ENCODE measurements at regions not wholly inside any gene's neighbourhood (a gene's known extent, or its start where the extent isn't known, plus 50 kb on each side); places are given as distances from the start of the nearest gene placed in this dataset.
"Not testable (repeated sequence)": the region's sequence is repeated elsewhere in the genome, so short reads cannot be mapped to it uniquely, and the experiment has no call there.

DNA sequence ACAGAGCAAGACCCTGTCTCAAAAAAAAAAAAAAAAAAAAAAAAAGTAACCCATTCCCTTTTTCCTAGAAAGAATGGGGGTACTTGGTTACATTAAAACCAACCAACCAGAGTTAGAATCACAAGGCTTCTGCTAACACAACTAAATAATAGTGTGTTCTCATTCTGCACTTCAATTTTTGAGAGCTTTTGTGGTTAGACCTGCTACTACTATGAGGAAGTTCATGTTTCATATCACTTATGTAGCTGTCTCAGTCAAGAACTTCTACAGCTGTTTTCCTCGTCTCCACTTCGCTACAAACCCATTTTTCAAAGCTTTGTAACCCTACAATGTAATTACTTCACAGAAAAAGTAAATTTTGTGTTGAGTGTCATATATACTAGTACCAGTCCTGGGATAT lies 58.3 kb downstream of the PDHA2 start:
- Histone ChIP-seq H3K9me3 (ENCODE audit: low read length) (no peaks in the 10 kb centered on the region), H3K4me1 (ENCODE audit: insufficient read depth, low read length) (no peaks in the 10 kb centered on the region), H3K4me3 (ENCODE audit: low read length) (no peak overlapping the region), H3K36me3 (ENCODE audit: insufficient read depth, low read length) (no peaks in the 10 kb centered on the region), H2AFZ (ENCODE audit: low read depth, low read length) (no peak overlapping the region), H3K27me3 (ENCODE audit: insufficient read depth, low read length) (no peaks in the 10 kb centered on the region)

DNA sequence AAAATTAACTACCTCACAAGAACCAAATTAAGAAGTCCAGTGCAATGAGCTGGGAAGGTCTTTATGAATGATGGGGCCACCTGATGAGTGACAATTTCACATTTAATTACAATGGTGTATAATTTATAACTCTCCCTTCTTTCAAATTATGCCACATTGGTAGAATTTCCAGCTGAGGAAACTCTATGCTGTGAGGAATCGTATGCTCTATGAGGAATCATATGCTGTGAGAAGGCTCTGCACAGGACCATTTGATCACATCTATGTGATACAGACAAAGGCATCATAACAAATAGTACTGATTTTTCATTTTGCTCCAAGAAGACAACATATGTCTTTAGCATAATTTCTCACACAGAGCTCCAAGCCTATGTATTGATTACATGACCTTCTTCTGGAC lies 69.3 kb downstream of the PDHA2 start:
- H3K4me1 ChIP-seq (ENCODE audit: insufficient read depth, low read length): no peaks in the 10 kb centered on the region
- H3K4me3 ChIP-seq (ENCODE audit: low read length): no peak overlapping the region

DNA sequence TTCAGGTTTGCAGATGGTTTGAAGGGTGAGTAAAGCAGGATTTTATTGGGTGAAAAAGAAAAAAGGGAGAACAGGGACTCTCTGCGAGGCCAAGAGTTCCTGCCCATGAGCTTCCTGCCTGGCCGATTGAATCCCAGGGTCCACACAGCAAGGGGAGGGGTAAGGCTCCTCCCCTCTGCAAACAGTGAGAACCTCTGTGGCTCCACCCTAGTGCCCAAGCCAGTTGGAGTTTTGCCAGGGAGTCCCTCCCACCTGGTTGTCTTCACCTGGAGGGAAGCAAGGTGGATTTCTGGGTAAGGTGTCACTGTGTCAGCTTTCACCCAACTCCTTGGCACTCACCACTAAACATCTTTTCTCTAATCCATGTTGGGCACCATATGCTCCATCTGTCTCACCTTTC lies 70.9 kb downstream of the PDHA2 start:
- Histone ChIP-seq H3K27me3 (ENCODE audit: insufficient read depth, low read length) (no peaks in the 10 kb centered on the region), H3K4me1 (ENCODE audit: insufficient read depth, low read length) (no peaks in the 10 kb centered on the region), H3K4me3 (ENCODE audit: low read length) (no peak overlapping the region), H3K36me3 (ENCODE audit: insufficient read depth, low read length) (no peaks in the 10 kb centered on the region), H3K9me3 (ENCODE audit: low read length) (no peaks in the 10 kb centered on the region), H2AFZ (ENCODE audit: low read depth, low read length) (no peak overlapping the region)

More for the DNA sequence above, 69.3 kb downstream of the PDHA2 start:
- Histone ChIP-seq H3K36me3 (ENCODE audit: insufficient read depth, low read length) (no peaks in the 10 kb centered on the region), H3K27me3 (ENCODE audit: insufficient read depth, low read length) (no peaks in the 10 kb centered on the region), H3K9me3 (ENCODE audit: low read length) (no peaks in the 10 kb centered on the region), H2AFZ (ENCODE audit: low read depth, low read length) (no peak overlapping the region)

DNA sequence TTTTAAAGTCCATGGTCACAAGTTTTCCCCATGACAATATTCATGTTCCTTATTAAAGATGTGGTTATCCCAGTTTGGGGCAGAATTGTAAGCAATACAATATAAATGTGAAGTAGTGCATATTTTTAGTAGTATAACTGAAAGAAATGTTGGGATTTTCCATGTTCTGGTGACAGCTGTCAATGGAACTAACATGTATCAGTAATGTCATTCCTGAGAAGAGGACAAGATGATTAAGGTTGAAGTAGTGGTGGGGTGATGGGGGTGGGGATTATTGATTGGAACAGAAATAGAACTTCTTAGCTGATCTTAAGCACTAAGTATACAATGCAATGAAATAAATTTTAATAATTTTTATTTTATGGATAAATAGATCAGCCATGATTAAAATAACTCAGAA lies 81.6 kb downstream of the PDHA2 start:
- Histone ChIP-seq H2AFZ (ENCODE audit: low read depth, low read length) (no peak overlapping the region), H3K4me3 (ENCODE audit: low read length) (no peak overlapping the region), H3K27me3 (ENCODE audit: insufficient read depth, low read length) (no peaks in the 10 kb centered on the region), H3K36me3 (ENCODE audit: insufficient read depth, low read length) (no peaks in the 10 kb centered on the region), H3K4me1 (ENCODE audit: insufficient read depth, low read length) (no peaks in the 10 kb centered on the region), H3K9me3 (ENCODE audit: low read length) (peaks cover 1% of the 10 kb centered on the region)

DNA sequence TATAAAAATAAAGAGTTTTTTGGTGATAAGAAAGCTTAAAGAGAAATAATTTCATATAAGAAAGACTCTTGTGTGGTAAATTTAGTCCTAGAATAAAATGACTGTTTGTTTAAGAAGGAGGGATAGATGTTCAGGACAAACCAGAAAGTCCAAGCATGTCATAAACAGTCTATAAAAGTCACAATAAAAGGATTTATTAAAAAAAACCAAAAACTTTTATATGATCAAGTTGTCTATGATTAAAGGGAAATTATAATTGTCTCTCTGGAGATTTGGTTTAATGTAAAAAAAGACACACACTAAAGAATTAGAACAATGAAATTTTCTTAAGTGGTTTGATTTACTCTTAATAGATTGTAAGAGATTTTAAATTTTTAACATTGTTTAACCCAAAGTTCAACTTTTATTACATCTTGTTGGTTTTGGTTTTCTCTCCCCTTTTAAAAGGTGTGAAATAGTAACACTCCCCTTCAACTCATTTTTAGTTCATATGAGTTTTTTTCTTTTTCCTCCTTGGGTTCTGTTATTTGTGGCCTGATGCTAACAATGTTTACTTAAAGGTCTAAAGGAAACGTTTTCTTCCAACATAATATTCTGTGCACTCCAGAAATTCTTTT lies 89.7 kb downstream of the PDHA2 start:
- H3K4me1 ChIP-seq (ENCODE audit: insufficient read depth, low read length): no peaks in the 10 kb centered on the region
- no peak overlapping the region for H2AFZ ChIP-seq (ENCODE audit: low read depth, low read length)
- H3K9me3 ChIP-seq (ENCODE audit: low read length): peaks cover 3% of the 10 kb centered on the region
- no peak overlapping the region for H3K4me3 ChIP-seq (ENCODE audit: low read length)
- H3K36me3 ChIP-seq (ENCODE audit: insufficient read depth, low read length): no peaks in the 10 kb centered on the region
- H3K27me3 ChIP-seq (ENCODE audit: insufficient read depth, low read length): no peaks in the 10 kb centered on the region

DNA sequence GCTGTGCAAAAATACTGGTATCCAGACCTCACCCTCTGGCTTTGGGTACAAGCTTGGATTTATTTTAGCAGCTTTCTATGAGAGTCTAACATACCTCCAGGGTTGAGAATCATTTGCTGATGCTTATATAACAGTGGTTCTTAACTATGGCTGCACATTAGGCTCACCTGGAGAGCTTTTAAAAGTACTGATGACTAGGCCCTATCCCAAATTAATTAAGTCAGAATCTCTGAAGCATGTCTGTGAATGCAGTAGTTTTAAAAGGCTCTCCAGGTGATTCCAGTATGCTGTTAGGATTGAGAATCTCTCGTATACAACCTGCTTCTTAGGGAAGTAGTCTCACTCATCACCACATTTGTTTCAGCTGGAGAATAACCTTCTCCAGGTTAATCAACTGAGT lies 99.2 kb downstream of the PDHA2 start:
- H3K36me3 ChIP-seq (ENCODE audit: insufficient read depth, low read length): no peaks in the 10 kb centered on the region
- H3K9me3 ChIP-seq (ENCODE audit: low read length): no peaks in the 10 kb centered on the region
- H3K4me1 ChIP-seq (ENCODE audit: insufficient read depth, low read length): no peaks in the 10 kb centered on the region
- H2AFZ ChIP-seq (ENCODE audit: low read depth, low read length): no peak overlapping the region
- no peaks in the 10 kb centered on the region for H3K27me3 ChIP-seq (ENCODE audit: insufficient read depth, low read length)
- no peak overlapping the region for H3K4me3 ChIP-seq (ENCODE audit: low read length)

DNA sequence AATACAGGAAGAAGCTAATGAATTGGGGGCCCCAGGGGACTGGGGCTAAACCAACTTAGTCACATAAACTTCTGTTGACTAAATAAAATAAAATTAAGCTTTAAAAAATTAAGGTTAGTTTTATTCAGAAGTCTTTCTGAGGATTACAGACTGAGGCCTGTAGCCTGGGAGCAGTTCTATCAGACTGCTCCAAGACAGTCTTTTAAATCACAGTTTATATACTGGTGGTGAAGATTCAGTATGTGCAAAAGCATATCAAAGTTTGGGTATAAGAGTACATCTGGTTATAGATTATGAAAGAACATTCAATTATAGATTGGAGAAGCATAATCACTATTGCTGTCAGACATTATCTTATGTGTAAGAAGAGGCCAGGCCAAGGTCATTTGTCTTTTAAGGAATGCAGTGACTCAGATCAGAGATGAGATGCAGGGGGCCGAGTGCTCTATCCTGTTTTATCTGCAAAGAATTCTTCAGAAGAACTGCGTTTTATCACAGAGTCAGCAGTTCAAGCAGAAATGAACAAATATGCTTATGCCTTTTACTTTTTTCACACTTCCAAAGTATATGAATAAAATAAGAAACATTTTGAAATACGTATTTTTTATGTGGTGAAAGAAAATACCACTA lies 109.4 kb downstream of the PDHA2 start:
- Histone ChIP-seq H3K4me3 (ENCODE audit: low read length) (no peak overlapping the region), H3K36me3 (ENCODE audit: insufficient read depth, low read length) (no peaks in the 10 kb centered on the region), H3K9me3 (ENCODE audit: low read length) (no peaks in the 10 kb centered on the region), H2AFZ (ENCODE audit: low read depth, low read length) (no peak overlapping the region), H3K4me1 (ENCODE audit: insufficient read depth, low read length) (peaks cover 7% of the 10 kb centered on the region), H3K27me3 (ENCODE audit: insufficient read depth, low read length) (no peaks in the 10 kb centered on the region)

DNA sequence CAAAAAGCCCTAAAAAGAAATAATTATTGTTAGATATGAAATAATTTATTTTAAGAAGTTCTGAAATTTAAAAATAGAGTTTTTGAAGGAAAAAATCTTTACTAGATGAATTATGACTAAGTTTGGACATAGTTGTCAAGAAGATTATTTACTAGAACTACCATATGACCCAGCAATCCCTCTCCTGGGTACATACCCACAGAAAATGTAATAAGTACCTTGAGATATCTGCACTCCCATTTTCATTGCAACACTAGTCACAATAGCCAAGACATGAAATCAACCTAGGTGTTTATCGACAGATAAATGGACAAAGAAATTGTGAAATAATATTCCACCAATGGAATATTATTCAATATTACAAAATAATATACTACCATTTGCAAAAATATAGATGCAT lies 109.9 kb downstream of the PDHA2 start:
- H2AFZ ChIP-seq (ENCODE audit: low read depth, low read length): no peak overlapping the region
- H3K36me3 ChIP-seq (ENCODE audit: insufficient read depth, low read length): no peaks in the 10 kb centered on the region
- no peak overlapping the region for H3K4me3 ChIP-seq (ENCODE audit: low read length)
- peaks cover 7% of the 10 kb centered on the region for H3K4me1 ChIP-seq (ENCODE audit: insufficient read depth, low read length)
- H3K27me3 ChIP-seq (ENCODE audit: insufficient read depth, low read length): no peaks in the 10 kb centered on the region
- H3K9me3 ChIP-seq (ENCODE audit: low read length): no peaks in the 10 kb centered on the region

DNA sequence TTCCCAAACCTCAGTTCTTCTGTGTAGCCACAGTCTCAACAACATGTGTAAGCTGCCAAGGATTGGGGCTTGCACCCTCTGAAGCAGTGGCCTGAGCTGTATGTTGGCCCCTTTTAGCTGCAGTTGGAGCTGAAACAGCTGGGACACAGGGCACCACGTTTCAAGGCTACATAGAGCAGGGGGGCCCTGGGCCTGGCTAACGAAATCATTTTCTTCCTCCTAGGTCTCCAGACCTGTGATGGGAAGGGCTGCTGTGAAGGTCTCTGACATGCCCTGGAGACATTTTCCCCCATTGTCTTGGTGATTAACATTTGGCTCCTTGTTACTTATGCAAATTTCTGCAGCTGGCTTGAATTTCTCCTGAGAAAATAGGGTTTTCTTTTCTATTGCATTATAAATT lies 112.6 kb downstream of the PDHA2 start:
- H3K9me3 ChIP-seq (ENCODE audit: low read length); H2AFZ ChIP-seq (ENCODE audit: low read depth, low read length); H3K36me3 ChIP-seq (ENCODE audit: insufficient read depth, low read length); H3K4me3 ChIP-seq (ENCODE audit: low read length); H3K27me3 ChIP-seq (ENCODE audit: insufficient read depth, low read length): not testable (repeated sequence)
- H3K4me1 ChIP-seq (ENCODE audit: insufficient read depth, low read length): peaks cover 10% of the 10 kb centered on the region

DNA sequence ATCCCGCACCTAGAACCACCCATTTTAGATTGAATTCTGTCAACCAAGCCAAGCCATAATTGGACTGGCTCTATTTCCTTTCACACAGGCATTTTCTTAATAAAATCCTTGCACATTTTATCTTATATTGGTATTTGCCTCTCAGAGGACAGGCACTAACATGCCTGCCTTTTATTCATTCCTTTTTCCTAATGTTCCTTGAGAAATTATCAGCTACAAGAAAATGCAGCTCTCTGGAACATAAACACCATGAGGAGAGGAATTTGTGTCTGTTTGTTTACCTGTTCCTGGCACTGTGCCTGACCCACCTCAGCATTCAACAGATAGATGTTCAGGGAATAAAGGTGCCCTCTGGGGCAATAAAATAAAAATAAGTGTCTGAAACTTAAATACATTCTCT lies 116.2 kb downstream of the PDHA2 start:
- no peak overlapping the region for H2AFZ ChIP-seq (ENCODE audit: low read depth, low read length)
- H3K9me3 ChIP-seq (ENCODE audit: low read length): no peaks in the 10 kb centered on the region
- no peak overlapping the region for H3K4me3 ChIP-seq (ENCODE audit: low read length)
- no peaks in the 10 kb centered on the region for H3K36me3 ChIP-seq (ENCODE audit: insufficient read depth, low read length)
- no peaks in the 10 kb centered on the region for H3K27me3 ChIP-seq (ENCODE audit: insufficient read depth, low read length)
- peaks cover 3% of the 10 kb centered on the region for H3K4me1 ChIP-seq (ENCODE audit: insufficient read depth, low read length)

DNA sequence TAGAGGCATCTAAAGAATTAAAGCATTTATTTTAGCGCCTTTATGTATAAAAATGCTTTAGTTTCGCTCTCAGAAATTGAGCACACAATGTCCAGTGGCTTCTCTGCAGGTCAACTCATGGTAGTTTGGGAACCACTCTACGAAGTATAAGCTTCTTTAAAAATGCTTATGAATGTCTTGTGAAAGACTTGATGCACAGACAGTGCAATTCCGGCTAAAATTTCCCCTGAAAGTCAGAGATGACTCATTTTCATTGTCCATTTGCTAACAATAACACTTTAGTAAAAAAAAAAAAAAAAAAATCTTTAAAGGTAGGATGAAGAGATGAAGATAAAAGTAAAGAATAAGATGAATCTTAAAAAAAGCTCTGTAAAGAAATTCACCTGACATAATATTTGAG lies 117.2 kb downstream of the PDHA2 start:
- H3K4me3 ChIP-seq (ENCODE audit: low read length): no peak overlapping the region
- H3K4me1 ChIP-seq (ENCODE audit: insufficient read depth, low read length): peaks cover 3% of the 10 kb centered on the region
- no peaks in the 10 kb centered on the region for H3K36me3 ChIP-seq (ENCODE audit: insufficient read depth, low read length)
- H3K27me3 ChIP-seq (ENCODE audit: insufficient read depth, low read length): no peaks in the 10 kb centered on the region
- no peak overlapping the region for H2AFZ ChIP-seq (ENCODE audit: low read depth, low read length)
- no peaks in the 10 kb centered on the region for H3K9me3 ChIP-seq (ENCODE audit: low read length)

DNA sequence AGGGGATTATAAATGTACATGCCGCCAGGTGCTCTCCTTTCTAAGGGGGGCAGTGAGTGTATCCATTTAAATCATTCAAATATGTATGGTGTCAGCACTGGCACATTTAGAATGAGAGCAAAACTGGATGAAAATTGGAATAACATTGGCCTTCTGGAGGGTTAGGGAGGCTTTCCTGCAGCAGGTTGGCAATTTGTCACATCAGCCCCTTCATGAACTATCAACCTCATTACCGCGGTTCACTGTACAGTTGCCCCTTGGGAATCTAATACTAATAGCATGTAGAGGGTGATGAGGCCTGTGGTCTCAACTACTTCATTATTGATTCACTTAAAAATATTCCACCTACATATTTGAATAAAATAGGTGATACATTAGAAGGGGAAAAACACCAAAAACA lies 117.9 kb downstream of the PDHA2 start:
- no peak overlapping the region for H2AFZ ChIP-seq (ENCODE audit: low read depth, low read length)
- H3K27me3 ChIP-seq (ENCODE audit: insufficient read depth, low read length): no peaks in the 10 kb centered on the region
- H3K4me3 ChIP-seq (ENCODE audit: low read length): no peak overlapping the region
- peaks cover 3% of the 10 kb centered on the region for H3K4me1 ChIP-seq (ENCODE audit: insufficient read depth, low read length)
- no peaks in the 10 kb centered on the region for H3K9me3 ChIP-seq (ENCODE audit: low read length)
- H3K36me3 ChIP-seq (ENCODE audit: insufficient read depth, low read length): no peaks in the 10 kb centered on the region

DNA sequence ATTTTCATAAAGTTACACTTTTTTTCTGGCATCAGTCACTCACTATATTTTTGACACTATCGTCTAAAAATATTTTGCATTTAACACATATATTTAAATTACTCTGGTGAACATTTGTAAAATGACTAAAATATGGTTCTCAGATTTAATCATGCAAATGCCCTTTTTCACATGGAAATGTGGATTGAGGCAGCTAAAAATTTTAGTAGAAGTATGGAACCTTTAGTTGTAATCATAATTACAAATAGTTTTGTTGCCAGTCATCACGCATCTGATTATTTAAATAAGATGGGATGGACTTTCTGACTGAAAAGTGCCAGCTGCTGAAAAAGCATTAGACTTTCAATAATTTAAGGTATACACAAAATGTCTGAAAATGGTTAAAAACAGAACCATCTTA lies 119.3 kb downstream of the PDHA2 start:
- H3K4me3 ChIP-seq (ENCODE audit: low read length): no peak overlapping the region
- no peaks in the 10 kb centered on the region for H3K27me3 ChIP-seq (ENCODE audit: insufficient read depth, low read length)
- peaks cover 7% of the 10 kb centered on the region for H3K4me1 ChIP-seq (ENCODE audit: insufficient read depth, low read length)
- no peak overlapping the region for H2AFZ ChIP-seq (ENCODE audit: low read depth, low read length)
- no peaks in the 10 kb centered on the region for H3K9me3 ChIP-seq (ENCODE audit: low read length)
- H3K36me3 ChIP-seq (ENCODE audit: insufficient read depth, low read length): no peaks in the 10 kb centered on the region

DNA sequence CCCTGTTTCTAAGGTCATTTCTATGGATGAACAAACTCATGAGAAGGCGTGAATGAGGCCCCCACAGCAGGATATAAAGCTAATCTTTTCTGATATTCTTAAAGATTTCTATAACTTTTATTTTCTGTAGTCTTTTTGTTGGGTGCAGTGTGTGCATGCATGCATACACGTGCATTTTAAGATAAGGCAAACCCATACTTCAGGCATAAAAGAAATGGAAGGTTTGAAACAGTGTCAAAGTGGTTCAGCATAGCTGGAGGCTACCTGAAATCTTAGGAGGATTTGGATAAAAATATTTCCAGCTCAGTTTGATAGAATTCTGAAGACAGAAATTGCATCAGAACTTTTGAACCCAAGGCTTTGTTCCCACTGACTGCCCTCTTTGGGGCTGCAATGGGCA lies 119.7 kb downstream of the PDHA2 start:
- H3K4me3 ChIP-seq (ENCODE audit: low read length): no peak overlapping the region
- peaks cover 7% of the 10 kb centered on the region for H3K4me1 ChIP-seq (ENCODE audit: insufficient read depth, low read length)
- no peaks in the 10 kb centered on the region for H3K36me3 ChIP-seq (ENCODE audit: insufficient read depth, low read length)
- H3K27me3 ChIP-seq (ENCODE audit: insufficient read depth, low read length): no peaks in the 10 kb centered on the region
- H2AFZ ChIP-seq (ENCODE audit: low read depth, low read length): no peak overlapping the region
- H3K9me3 ChIP-seq (ENCODE audit: low read length): no peaks in the 10 kb centered on the region

All from neuron (in vitro differentiated cells).